HCT116 (cell line): ENCODE measurements at regions not wholly inside any gene's neighbourhood (a gene's known extent, or its start where the extent isn't known, plus 50 kb on each side); places are given as distances from the start of the nearest gene placed in this dataset.
"Not testable (repeated sequence)": the region's sequence is repeated elsewhere in the genome, so short reads cannot be mapped to it uniquely, and the experiment has no call there.

Source experiments
- EGR1 ChIP-seq: IDR thresholded peaks from 2 replicates; pipeline ENCODE4 v1.6.1; 2012; ENCODE audit warnings: low read depth
- FOSL1 ChIP-seq: IDR thresholded peaks from 2 replicates; pipeline ENCODE4 v1.6.1; 2012; ENCODE audit warnings: low read depth

DNA sequence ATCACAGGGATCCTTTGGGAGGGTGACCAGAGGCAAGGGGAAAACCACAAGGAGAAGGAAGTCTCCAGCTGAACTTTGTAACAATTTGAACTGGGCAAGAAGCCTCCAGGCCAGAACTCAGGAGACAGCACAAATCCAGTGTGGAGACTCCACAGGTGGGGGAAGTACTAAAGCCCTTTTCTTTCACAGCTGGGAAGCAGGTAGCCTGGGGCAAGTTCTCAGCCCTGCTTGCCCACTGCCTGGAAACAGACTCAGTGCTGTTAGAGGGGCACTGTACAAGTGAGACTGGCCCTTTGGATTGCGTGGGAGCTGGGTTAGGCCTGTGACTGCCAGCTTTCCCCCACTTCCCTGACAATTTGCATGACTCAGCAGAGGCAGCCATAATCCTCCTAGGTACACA, 120.2 kb upstream of the GRIN2B start:
- TF ChIP-seq EGR1, FOSL1: not testable (repeated sequence)
